Upper lobe of right lung (tissue), 1 donor: ENCODE measurements at regions not wholly inside any gene's neighbourhood (a gene's known extent, or its start where the extent isn't known, plus 50 kb on each side); places are given as distances from the start of the nearest gene placed in this dataset.

Source experiments
- ATAC-seq: fragments of 200-7000 bp; cut with Tn5 transposase; one replicate; pipeline ENCODE4 v1.9.1; 2020; ENCODE audit warnings: mild to moderate bottlenecking, moderate library complexity
- DNase-seq: peaks from one replicate; pipeline ENCODE4 v3.0.0-alpha.2; 2020
- H3K27ac ChIP-seq: fragments of 200-600 bp; one replicate; pipeline ENCODE4 v1.8.0; 2022
- H3K27me3 ChIP-seq: fragments of 200-600 bp; one replicate; pipeline ENCODE4 v1.8.0; 2022; ENCODE audit warnings: mild to moderate bottlenecking
- H3K36me3 ChIP-seq: fragments of 200-600 bp; one replicate; pipeline ENCODE4 v1.8.0; 2022
- H3K4me1 ChIP-seq: fragments of 200-600 bp; one replicate; pipeline ENCODE4 v1.8.0; 2022
- H3K4me3 ChIP-seq: fragments of 200-600 bp; one replicate; pipeline ENCODE4 v1.8.0; 2022; ENCODE audit warnings: mild to moderate bottlenecking
- H3K9me3 ChIP-seq: fragments of 200-600 bp; one replicate; pipeline ENCODE4 v1.8.0; 2022
- CTCF ChIP-seq: fragments of 200-600 bp; IDR thresholded peaks from one replicate; pipeline ENCODE4 v1.8.0; 2022; ENCODE audit warnings: antibody characterized with exemption
- intact Hi-C: fragments of 100-400 bp; cut with DNase I; formaldehyde crosslinking; loops from one replicate; pipeline ENCODE4 v1.11.0; 2022
- donor health status: DM: no; HTN: yes; CAD: no; lungs with severe emphysema.

- no peaks in the 10 kb centered on the region for H3K27me3 ChIP-seq
- no peak for DNase-seq
- no peaks in the 10 kb centered on the region for H3K9me3 ChIP-seq
- no peak overlapping the region for H3K4me3 ChIP-seq
- H3K4me1 ChIP-seq, result no peaks in the 10 kb centered on the region
- intact Hi-C loops, result no loop called here
- no peak for TF ChIP-seq CTCF
- no peaks in the 10 kb centered on the region for H3K36me3 ChIP-seq
- H3K27ac ChIP-seq, result no peak overlapping the region
- ATAC-seq, result no peak
Observed at GRCh38 chr10:130561681-130562080, 425.5 kb downstream of the GLRX3 start.

GRCh38 chr10:130567011-130567410 is 430.8 kb downstream of the GLRX3 start:
- no peak for DNase-seq

GRCh38 chr10:130567436-130567835 is 431.2 kb downstream of the GLRX3 start:
- ATAC-seq (no peak), DNase-seq (peak; percentile 51)
- H3K27me3 ChIP-seq, result no peaks in the 10 kb centered on the region
- no peaks in the 10 kb centered on the region for H3K9me3 ChIP-seq
- no peak for TF ChIP-seq CTCF
- H3K4me1 ChIP-seq, result no peaks in the 10 kb centered on the region
- no peaks in the 10 kb centered on the region for H3K36me3 ChIP-seq
- no peak overlapping the region for H3K4me3 ChIP-seq
- no peak overlapping the region for H3K27ac ChIP-seq
- intact Hi-C loops, result no loop called here

More at GRCh38 chr10:130567011-130567410, 430.8 kb downstream of the GLRX3 start:
- Histone ChIP-seq H3K36me3 (no peaks in the 10 kb centered on the region), H3K4me1 (no peaks in the 10 kb centered on the region), H3K27me3 (no peaks in the 10 kb centered on the region), H3K4me3 (no peak overlapping the region), H3K9me3 (no peaks in the 10 kb centered on the region), H3K27ac (no peak overlapping the region)
- intact Hi-C loops, result no loop called here
- ATAC-seq, result no peak
- no peak for TF ChIP-seq CTCF

GRCh38 chr10:130568246-130568645 is 432.1 kb downstream of the GLRX3 start:
- no peaks in the 10 kb centered on the region for H3K4me1 ChIP-seq
- H3K27ac ChIP-seq, result no peak overlapping the region
- no peaks in the 10 kb centered on the region for H3K9me3 ChIP-seq
- no peak overlapping the region for H3K4me3 ChIP-seq
- intact Hi-C loops, result no loop called here
- H3K36me3 ChIP-seq, result no peaks in the 10 kb centered on the region
- no peak for TF ChIP-seq CTCF
- ATAC-seq, result no peak
- H3K27me3 ChIP-seq, result no peaks in the 10 kb centered on the region
- DNase-seq, result no peak

GRCh38 chr10:130570074-130570473 is 433.9 kb downstream of the GLRX3 start:
- H3K4me3 ChIP-seq, result no peak overlapping the region
- no peaks in the 10 kb centered on the region for H3K27me3 ChIP-seq
- no peaks in the 10 kb centered on the region for H3K9me3 ChIP-seq
- H3K27ac ChIP-seq, result no peak overlapping the region
- no peak for TF ChIP-seq CTCF
- intact Hi-C loops, result no loop called here
- no peak for ATAC-seq
- H3K4me1 ChIP-seq, result no peaks in the 10 kb centered on the region
- no peaks in the 10 kb centered on the region for H3K36me3 ChIP-seq
- DNase-seq, result no peak

GRCh38 chr10:130571674-130572073 is 435.5 kb downstream of the GLRX3 start:
- no peak for TF ChIP-seq CTCF
- no peak overlapping the region for H3K27ac ChIP-seq
- intact Hi-C loops, result no loop called here
- no peaks in the 10 kb centered on the region for H3K27me3 ChIP-seq
- DNase-seq (no peak), ATAC-seq (no peak)
- H3K4me1 ChIP-seq, result no peaks in the 10 kb centered on the region
- no peaks in the 10 kb centered on the region for H3K9me3 ChIP-seq
- H3K36me3 ChIP-seq, result no peaks in the 10 kb centered on the region
- no peak overlapping the region for H3K4me3 ChIP-seq
